AML-193 (cell line): ENCODE measurements at regions not wholly inside any gene's neighbourhood (a gene's known extent, or its start where the extent isn't known, plus 50 kb on each side); places are given as distances from the start of the nearest gene placed in this dataset.

ENCODE experiments used
- DNase-seq, 2 experiments: peaks; one replicate each; lab custom pipeline; 2025; lab: John Stamatoyannopoulos, UW

GRCh38 chr6:63371104-63371715 lies 51.4 kb upstream of the LGSN start:
- no peak for DNase-seq

GRCh38 chr6:63372951-63373533 lies 53.3 kb upstream of the LGSN start:
- no peak for DNase-seq

- no peak for DNase-seq
Measured at GRCh38 chr6:63389191-63389844, 69.5 kb upstream of the LGSN start.

GRCh38 chr6:63391203-63391970 lies 71.6 kb upstream of the LGSN start:
- no peak for DNase-seq

GRCh38 chr6:63392092-63392724 lies 72.4 kb upstream of the LGSN start:
- no peak for DNase-seq

GRCh38 chr6:63394656-63395308 lies 75.0 kb upstream of the LGSN start:
- DNase-seq, result no peak

- no peak for DNase-seq
Measured at GRCh38 chr6:63395381-63395780, 75.6 kb upstream of the LGSN start.

GRCh38 chr6:63403725-63404124 lies 83.9 kb upstream of the LGSN start:
- DNase-seq, result no peak

- DNase-seq, result no peak
Measured at GRCh38 chr6:63410435-63411426, 90.9 kb upstream of the LGSN start.

GRCh38 chr6:63415286-63415685 lies 95.5 kb upstream of the LGSN start:
- DNase-seq, result no peak

- peak; percentile 77 to 78 for DNase-seq
Measured at GRCh38 chr6:63418741-63419140, 99.0 kb upstream of the LGSN start.

- DNase-seq, result no peak
Measured at GRCh38 chr6:63424636-63425035, 104.9 kb upstream of the LGSN start.

- no peak for DNase-seq
Measured at GRCh38 chr6:63425493-63425892, 105.7 kb upstream of the LGSN start.

GRCh38 chr6:63426844-63427243 lies 107.1 kb upstream of the LGSN start:
- no peak for DNase-seq

GRCh38 chr6:63427951-63428350 lies 108.2 kb upstream of the LGSN start:
- no peak for DNase-seq

GRCh38 chr6:63430985-63431519 lies 111.3 kb upstream of the LGSN start:
- no peak for DNase-seq

GRCh38 chr6:63434943-63435342 lies 115.2 kb upstream of the LGSN start:
- DNase-seq, result no peak

GRCh38 chr6:63436356-63436755 lies 116.6 kb upstream of the LGSN start:
- DNase-seq, result no peak

GRCh38 chr6:63437058-63437457 lies 117.3 kb upstream of the LGSN start:
- no peak for DNase-seq

GRCh38 chr6:63440057-63440456 lies 120.3 kb upstream of the LGSN start:
- DNase-seq, result no peak
